HepG2 (cell line): ENCODE measurements at regions not wholly inside any gene's neighbourhood (a gene's known extent, or its start where the extent isn't known, plus 50 kb on each side); places are given as distances from the start of the nearest gene placed in this dataset.
A peak's percentile ranks its signal among the peaks of the same experiment; 100 is the strongest.

Source experiments
- CENPT ChIP-seq: sonication (generic); formaldehyde crosslinking; IDR thresholded peaks from 2 replicates; pipeline ENCODE4 v1.8.0; 2022; ENCODE audit warnings: low read depth, mild to moderate bottlenecking, moderate library complexity, missing genetic modification reagents
- CTCF ChIP-seq: sonication (generic); formaldehyde crosslinking; IDR thresholded peaks from 2 replicates; pipeline ENCODE4 v1.5.0; 2020; ENCODE audit warnings: mild to moderate bottlenecking, missing genetic modification reagents, moderate library complexity
- E2F1 ChIP-seq: sonication (generic); formaldehyde crosslinking; IDR thresholded peaks from 2 replicates; pipeline ENCODE4 v1.5.0; 2020; ENCODE audit warnings: missing genetic modification reagents
- IKZF4 ChIP-seq: sonication (generic); formaldehyde crosslinking; IDR thresholded peaks from 2 replicates; pipeline ENCODE4 v1.5.1; 2020; ENCODE audit warnings: borderline replicate concordance, mild to moderate bottlenecking, low read depth, missing genetic modification reagents; ENCODE audit errors: not compliant biosample characterization
- MYNN ChIP-seq: sonication (generic); formaldehyde crosslinking; IDR thresholded peaks from 2 replicates; pipeline ENCODE4 v1.4.0; 2020; ENCODE audit warnings: mild to moderate bottlenecking, low read depth, missing genetic modification reagents
- SMARCC2 ChIP-seq: fragments of 450-650 bp; IDR thresholded peaks from 2 replicates; pipeline ENCODE4 v1.6.1; 2017; ENCODE audit warnings: antibody characterized with exemption, mild to moderate bottlenecking
- THAP7 ChIP-seq: sonication (generic); formaldehyde crosslinking; IDR thresholded peaks from 2 replicates; pipeline ENCODE4 v1.8.1; 2023; ENCODE audit warnings: mild to moderate bottlenecking, missing genetic modification reagents
- THAP9 ChIP-seq: sonication (generic); formaldehyde crosslinking; IDR thresholded peaks from 2 replicates; pipeline ENCODE4; 2020; ENCODE audit warnings: missing genetic modification reagents, mild to moderate bottlenecking, borderline replicate concordance
- ZNF235 ChIP-seq: sonication (generic); formaldehyde crosslinking; IDR thresholded peaks from 2 replicates; pipeline ENCODE4 v1.8.1; 2023; ENCODE audit warnings: mild to moderate bottlenecking, missing genetic modification reagents, borderline replicate concordance
- ZNF576 ChIP-seq: sonication (generic); formaldehyde crosslinking; IDR thresholded peaks from 2 replicates; pipeline ENCODE4 v1.4.0; 2020; ENCODE audit warnings: mild to moderate bottlenecking, missing genetic modification reagents
- ZNF609 ChIP-seq: sonication (generic); formaldehyde crosslinking; IDR thresholded peaks from 2 replicates; pipeline ENCODE4 v1.4.0; 2020; ENCODE audit warnings: mild to moderate bottlenecking, missing genetic modification reagents, borderline replicate concordance
- ZNF652 ChIP-seq: IDR thresholded peaks from 2 replicates; pipeline ENCODE4 v1.6.1; 2016; ENCODE audit warnings: low read depth, borderline replicate concordance
- ZNF766 ChIP-seq: sonication (generic); formaldehyde crosslinking; IDR thresholded peaks from 2 replicates; pipeline ENCODE4 v1.5.0; 2020; ENCODE audit warnings: missing genetic modification reagents, borderline replicate concordance
- ZNF891 ChIP-seq: sonication (generic); formaldehyde crosslinking; IDR thresholded peaks from 2 replicates; pipeline ENCODE4 v1.5.0; 2020; ENCODE audit warnings: mild to moderate bottlenecking, missing genetic modification reagents
- ZSCAN30 ChIP-seq: sonication (generic); formaldehyde crosslinking; IDR thresholded peaks from 2 replicates; pipeline ENCODE4 v1.5.0; 2020; ENCODE audit warnings: mild to moderate bottlenecking, missing genetic modification reagents

- no peak for TF ChIP-seq E2F1 (CRISPR knock-in tag)
- peak; percentile 51; the same call in 1 of the 2 replicates for TF ChIP-seq ZNF609 (CRISPR knock-in tag)
- no peak for TF ChIP-seq ZNF766
- TF ChIP-seq ZSCAN30 (CRISPR knock-in tag): no peak
- TF ChIP-seq ZNF235 (CRISPR knock-in tag): no peak
- no peak for TF ChIP-seq ZNF652 (CRISPR knock-in tag)
- no peak for TF ChIP-seq THAP9 (CRISPR knock-in tag)
- TF ChIP-seq CTCF: no peak
- TF ChIP-seq ZNF576 (CRISPR knock-in tag): no peak
- no peak for TF ChIP-seq CENPT (CRISPR knock-in tag)
- TF ChIP-seq THAP7 (CRISPR knock-in tag): 0 out of 2 replicates have a peak, but pooled peaks have one; percentile 26
- TF ChIP-seq IKZF4 (CRISPR knock-in tag): no peak
- no peak for TF ChIP-seq ZNF891 (CRISPR knock-in tag)
- TF ChIP-seq SMARCC2: no peak
- no peak for TF ChIP-seq MYNN
Measured at GRCh38 chr2:234763002-234763873, 188.6 kb upstream of the SH3BP4 start (continued).
